ENCODE measurements at regions not wholly inside any gene's neighbourhood (a gene's known extent, or its start where the extent isn't known, plus 50 kb on each side); places are given as distances from the start of the nearest gene placed in this dataset.
"Not testable (repeated sequence)": the region's sequence is repeated elsewhere in the genome, so short reads cannot be mapped to it uniquely, and the experiment has no call there.

GRCh38 chr5:21071421-21071820 is 1083.4 kb upstream of the CDH18 start:
- no peak overlapping the region for H3K4me3 ChIP-seq (ENCODE audit: low read length)
- H3K9me3 ChIP-seq (ENCODE audit: low read depth, low read length) = no peaks in the 10 kb centered on the region
- H3K27me3 ChIP-seq (ENCODE audit: insufficient read depth, low read length) = no peaks in the 10 kb centered on the region
- no peaks in the 10 kb centered on the region for H3K4me1 ChIP-seq (ENCODE audit: insufficient read depth, low read length)

- Histone ChIP-seq H3K27me3 (ENCODE audit: insufficient read depth, low read length) (no peaks in the 10 kb centered on the region), H3K9me3 (ENCODE audit: low read depth, low read length) (no peaks in the 10 kb centered on the region), H3K4me3 (ENCODE audit: low read length) (no peak overlapping the region), H3K4me1 (ENCODE audit: insufficient read depth, low read length) (no peaks in the 10 kb centered on the region)
These were observed 1082.9 kb upstream of the CDH18 start for GRCh38 chr5:21070858-21071257.

- Histone ChIP-seq H3K4me1 (ENCODE audit: insufficient read depth, low read length) (no peaks in the 10 kb centered on the region), H3K4me3 (ENCODE audit: low read length) (no peak overlapping the region), H3K27me3 (ENCODE audit: insufficient read depth, low read length) (no peaks in the 10 kb centered on the region), H3K9me3 (ENCODE audit: low read depth, low read length) (no peaks in the 10 kb centered on the region)
These were observed 1079.7 kb upstream of the CDH18 start for GRCh38 chr5:21067724-21068123.

GRCh38 chr5:21063146-21063545 is 1075.1 kb upstream of the CDH18 start:
- Histone ChIP-seq H3K4me1 (ENCODE audit: insufficient read depth, low read length) (no peaks in the 10 kb centered on the region), H3K27me3 (ENCODE audit: insufficient read depth, low read length) (no peaks in the 10 kb centered on the region), H3K9me3 (ENCODE audit: low read depth, low read length) (no peaks in the 10 kb centered on the region), H3K4me3 (ENCODE audit: low read length) (no peak overlapping the region)

- Histone ChIP-seq H3K27me3 (ENCODE audit: insufficient read depth, low read length) (no peaks in the 10 kb centered on the region), H3K4me1 (ENCODE audit: insufficient read depth, low read length) (no peaks in the 10 kb centered on the region), H3K9me3 (ENCODE audit: low read depth, low read length) (no peaks in the 10 kb centered on the region), H3K4me3 (ENCODE audit: low read length) (no peak overlapping the region)
These were observed 1070.3 kb upstream of the CDH18 start for GRCh38 chr5:21058289-21058688.

GRCh38 chr5:21051945-21052344 is 1063.9 kb upstream of the CDH18 start:
- Histone ChIP-seq H3K4me1 (ENCODE audit: insufficient read depth, low read length) (no peaks in the 10 kb centered on the region), H3K27me3 (ENCODE audit: insufficient read depth, low read length) (no peaks in the 10 kb centered on the region), H3K9me3 (ENCODE audit: low read depth, low read length) (no peaks in the 10 kb centered on the region), H3K4me3 (ENCODE audit: low read length) (no peak overlapping the region)

GRCh38 chr5:21049901-21050300 is 1061.9 kb upstream of the CDH18 start:
- Histone ChIP-seq H3K27me3 (ENCODE audit: insufficient read depth, low read length) (no peaks in the 10 kb centered on the region), H3K4me3 (ENCODE audit: low read length) (no peak overlapping the region), H3K4me1 (ENCODE audit: insufficient read depth, low read length) (no peaks in the 10 kb centered on the region), H3K9me3 (ENCODE audit: low read depth, low read length) (no peaks in the 10 kb centered on the region)

GRCh38 chr5:21030981-21031380 is 1043.0 kb upstream of the CDH18 start:
- Histone ChIP-seq H3K4me1 (ENCODE audit: insufficient read depth, low read length) (no peaks in the 10 kb centered on the region), H3K9me3 (ENCODE audit: low read depth, low read length) (no peaks in the 10 kb centered on the region), H3K4me3 (ENCODE audit: low read length) (no peak overlapping the region), H3K27me3 (ENCODE audit: insufficient read depth, low read length) (no peaks in the 10 kb centered on the region)

- Histone ChIP-seq H3K9me3 (ENCODE audit: low read depth, low read length) (peaks cover 4% of the 10 kb centered on the region), H3K4me3 (ENCODE audit: low read length) (no peak overlapping the region), H3K4me1 (ENCODE audit: insufficient read depth, low read length) (no peaks in the 10 kb centered on the region), H3K27me3 (ENCODE audit: insufficient read depth, low read length) (no peaks in the 10 kb centered on the region)
These were observed 1037.0 kb upstream of the CDH18 start for GRCh38 chr5:21024966-21025365.

GRCh38 chr5:21013237-21013636 is 1025.2 kb upstream of the CDH18 start:
- no peaks in the 10 kb centered on the region for H3K4me1 ChIP-seq (ENCODE audit: insufficient read depth, low read length)
- H3K9me3 ChIP-seq (ENCODE audit: low read depth, low read length) = no peaks in the 10 kb centered on the region
- H3K4me3 ChIP-seq (ENCODE audit: low read length) = no peak overlapping the region
- no peaks in the 10 kb centered on the region for H3K27me3 ChIP-seq (ENCODE audit: insufficient read depth, low read length)

- Histone ChIP-seq H3K4me1 (ENCODE audit: insufficient read depth, low read length) (no peaks in the 10 kb centered on the region), H3K4me3 (ENCODE audit: low read length) (no peak overlapping the region), H3K27me3 (ENCODE audit: insufficient read depth, low read length) (no peaks in the 10 kb centered on the region), H3K9me3 (ENCODE audit: low read depth, low read length) (no peaks in the 10 kb centered on the region)
These were observed 1019.8 kb upstream of the CDH18 start for GRCh38 chr5:21007781-21008180.

- H3K4me3 ChIP-seq (ENCODE audit: low read length); H3K4me1 ChIP-seq (ENCODE audit: insufficient read depth, low read length); H3K9me3 ChIP-seq (ENCODE audit: low read depth, low read length); H3K27me3 ChIP-seq (ENCODE audit: insufficient read depth, low read length): not testable (repeated sequence)
These were observed 1000.9 kb upstream of the CDH18 start for GRCh38 chr5:20988933-20989332.

- no peaks in the 10 kb centered on the region for H3K9me3 ChIP-seq (ENCODE audit: low read depth, low read length)
- no peaks in the 10 kb centered on the region for H3K4me1 ChIP-seq (ENCODE audit: insufficient read depth, low read length)
- H3K27me3 ChIP-seq (ENCODE audit: insufficient read depth, low read length) = no peaks in the 10 kb centered on the region
- H3K4me3 ChIP-seq (ENCODE audit: low read length) = no peak overlapping the region
These were observed 997.8 kb upstream of the CDH18 start for GRCh38 chr5:20985754-20986153.

GRCh38 chr5:20974426-20974825 is 986.4 kb upstream of the CDH18 start:
- no peaks in the 10 kb centered on the region for H3K27me3 ChIP-seq (ENCODE audit: insufficient read depth, low read length)
- H3K9me3 ChIP-seq (ENCODE audit: low read depth, low read length) = no peaks in the 10 kb centered on the region
- no peaks in the 10 kb centered on the region for H3K4me1 ChIP-seq (ENCODE audit: insufficient read depth, low read length)
- H3K4me3 ChIP-seq (ENCODE audit: low read length) = no peak overlapping the region

- Histone ChIP-seq H3K27me3 (ENCODE audit: insufficient read depth, low read length) (no peaks in the 10 kb centered on the region), H3K4me1 (ENCODE audit: insufficient read depth, low read length) (no peaks in the 10 kb centered on the region), H3K4me3 (ENCODE audit: low read length) (no peak overlapping the region), H3K9me3 (ENCODE audit: low read depth, low read length) (no peaks in the 10 kb centered on the region)
These were observed 984.5 kb upstream of the CDH18 start for GRCh38 chr5:20972419-20972925.

- no peaks in the 10 kb centered on the region for H3K27me3 ChIP-seq (ENCODE audit: insufficient read depth, low read length)
- H3K4me1 ChIP-seq (ENCODE audit: insufficient read depth, low read length) = no peaks in the 10 kb centered on the region
- H3K9me3 ChIP-seq (ENCODE audit: low read depth, low read length) = no peaks in the 10 kb centered on the region
- H3K4me3 ChIP-seq (ENCODE audit: low read length) = no peak overlapping the region
These were observed 971.3 kb upstream of the CDH18 start for GRCh38 chr5:20959347-20959746.

- Histone ChIP-seq H3K9me3 (ENCODE audit: low read depth, low read length) (no peaks in the 10 kb centered on the region), H3K4me3 (ENCODE audit: low read length) (no peak overlapping the region), H3K4me1 (ENCODE audit: insufficient read depth, low read length) (no peaks in the 10 kb centered on the region), H3K27me3 (ENCODE audit: insufficient read depth, low read length) (no peaks in the 10 kb centered on the region)
These were observed 970.6 kb upstream of the CDH18 start for GRCh38 chr5:20958641-20959040.

Data from mononuclear cell (primary cell).